ENCODE measurements at regions not wholly inside any gene's neighbourhood (a gene's known extent, or its start where the extent isn't known, plus 50 kb on each side); places are given as distances from the start of the nearest gene placed in this dataset.

- no peaks in the 10 kb centered on the region for H3K9me3 ChIP-seq (ENCODE audit: insufficient read depth, low read depth)
- POLR2A ChIA-PET (ENCODE audit: unreplicated experiment) = no interaction called here
- no TSS peak for BruUV-seq (replicated peaks)
- H3K79me2 ChIP-seq (ENCODE audit: low read depth) = no peaks in the 10 kb centered on the region
- no peaks in the 10 kb centered on the region for H3K27me3 ChIP-seq (ENCODE audit: insufficient read depth, low read depth)
- no peaks in the 10 kb centered on the region for H3K4me1 ChIP-seq (replicated peaks; ENCODE audit: insufficient read depth)
- H3K27ac ChIP-seq = no peak overlapping the region
- CTCF ChIA-PET = no interaction called here
- H3K4me3 ChIP-seq = no peak overlapping the region
- TF ChIP-seq, protein P1, sequence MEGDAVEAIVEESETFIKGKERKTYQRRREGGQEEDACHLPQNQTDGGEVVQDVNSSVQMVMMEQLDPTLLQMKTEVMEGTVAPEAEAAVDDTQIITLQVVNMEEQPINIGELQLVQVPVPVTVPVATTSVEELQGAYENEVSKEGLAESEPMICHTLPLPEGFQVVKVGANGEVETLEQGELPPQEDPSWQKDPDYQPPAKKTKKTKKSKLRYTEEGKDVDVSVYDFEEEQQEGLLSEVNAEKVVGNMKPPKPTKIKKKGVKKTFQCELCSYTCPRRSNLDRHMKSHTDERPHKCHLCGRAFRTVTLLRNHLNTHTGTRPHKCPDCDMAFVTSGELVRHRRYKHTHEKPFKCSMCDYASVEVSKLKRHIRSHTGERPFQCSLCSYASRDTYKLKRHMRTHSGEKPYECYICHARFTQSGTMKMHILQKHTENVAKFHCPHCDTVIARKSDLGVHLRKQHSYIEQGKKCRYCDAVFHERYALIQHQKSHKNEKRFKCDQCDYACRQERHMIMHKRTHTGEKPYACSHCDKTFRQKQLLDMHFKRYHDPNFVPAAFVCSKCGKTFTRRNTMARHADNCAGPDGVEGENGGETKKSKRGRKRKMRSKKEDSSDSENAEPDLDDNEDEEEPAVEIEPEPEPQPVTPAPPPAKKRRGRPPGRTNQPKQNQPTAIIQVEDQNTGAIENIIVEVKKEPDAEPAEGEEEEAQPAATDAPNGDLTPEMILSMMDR (conservative IDR thresholded peaks at IDR 0.05) = no peak
- no peak for TF ChIP-seq EZH2 (IDR thresholded peaks at IDR 0.05; ENCODE audit: low read depth)
- H3F3A ChIP-seq (ENCODE audit: insufficient read depth, low read depth) = no peaks in the 10 kb centered on the region
- H3K9me2 ChIP-seq (ENCODE audit: insufficient read depth) = peaks cover 5% of the 10 kb centered on the region; the same call in 1 of the 2 replicates
- DNase-seq = no peak
- no peaks in the 10 kb centered on the region for H4K20me1 ChIP-seq (ENCODE audit: insufficient read depth)
- no peaks in the 10 kb centered on the region for H3K36me3 ChIP-seq (ENCODE audit: low read depth)
- no peak overlapping the region for H2AFZ ChIP-seq
- intact Hi-C loops (cut with micrococcal nuclease; ENCODE audit: unreplicated experiment) = no loop called here
- H3K4me2 ChIP-seq = no peak overlapping the region
Observed at GRCh38 chr5:155529362-155529761, 515.8 kb downstream of the KIF4B start.

DNA sequence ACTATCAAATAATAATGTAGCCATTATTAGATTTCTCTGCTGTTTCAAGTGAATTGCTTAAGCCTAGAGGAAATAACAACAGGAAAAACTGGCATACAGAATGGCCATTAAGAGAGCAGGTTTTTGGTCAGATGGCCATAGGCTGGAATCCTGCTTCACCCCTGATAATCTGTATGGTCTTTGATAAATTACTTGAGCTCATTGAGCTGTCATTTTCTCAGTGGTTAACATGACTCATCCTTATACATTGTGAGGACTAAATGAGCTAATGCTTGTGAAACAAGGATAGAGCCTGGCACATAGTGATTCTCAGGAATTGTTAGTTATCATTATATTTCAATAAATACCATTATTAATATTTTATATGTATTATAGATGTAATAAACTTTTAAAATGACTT is 516.5 kb downstream of the KIF4B start:
- Histone ChIP-seq H3K4me1 (replicated peaks; ENCODE audit: insufficient read depth) (no peaks in the 10 kb centered on the region), H2AFZ (no peak overlapping the region), H3K9me3 (ENCODE audit: insufficient read depth, low read depth) (no peaks in the 10 kb centered on the region), H3K36me3 (ENCODE audit: low read depth) (no peaks in the 10 kb centered on the region), H3K4me2 (no peak overlapping the region), H3K4me3 (no peak overlapping the region), H3K79me2 (ENCODE audit: low read depth) (no peaks in the 10 kb centered on the region), H4K20me1 (ENCODE audit: insufficient read depth) (no peaks in the 10 kb centered on the region), H3K27ac (no peak overlapping the region), H3K27me3 (ENCODE audit: insufficient read depth, low read depth) (no peaks in the 10 kb centered on the region), H3K9me2 (ENCODE audit: insufficient read depth) (peaks cover 5% of the 10 kb centered on the region; the same call in 1 of the 2 replicates), H3F3A (ENCODE audit: insufficient read depth, low read depth) (no peaks in the 10 kb centered on the region)
- POLR2A ChIA-PET (ENCODE audit: unreplicated experiment) = no interaction called here
- intact Hi-C loops (cut with micrococcal nuclease; ENCODE audit: unreplicated experiment) = no loop called here
- TF ChIP-seq, protein P1 (conservative IDR thresholded peaks at IDR 0.05) = no peak
- no peak for TF ChIP-seq EZH2 (IDR thresholded peaks at IDR 0.05; ENCODE audit: low read depth)
- no peak for DNase-seq
- CTCF ChIA-PET = no interaction called here
- no TSS peak for BruUV-seq (replicated peaks)

GRCh38 chr5:155532621-155533311 is 519.2 kb downstream of the KIF4B start:
- peaks cover 5% of the 10 kb centered on the region; the same call in 1 of the 2 replicates for H3K9me2 ChIP-seq (ENCODE audit: insufficient read depth)
- no peaks in the 10 kb centered on the region for H3K79me2 ChIP-seq (ENCODE audit: low read depth)
- H3K36me3 ChIP-seq (ENCODE audit: low read depth) = no peaks in the 10 kb centered on the region
- H3K27ac ChIP-seq = no peak overlapping the region
- intact Hi-C loops (cut with micrococcal nuclease; ENCODE audit: unreplicated experiment) = no loop called here
- ChIA-PET CTCF (no interaction called here), POLR2A (ENCODE audit: unreplicated experiment) (no interaction called here)
- no peak for DNase-seq
- H2AFZ ChIP-seq = no peak overlapping the region
- no peaks in the 10 kb centered on the region for H3F3A ChIP-seq (ENCODE audit: insufficient read depth, low read depth)
- no peaks in the 10 kb centered on the region for H3K27me3 ChIP-seq (ENCODE audit: insufficient read depth, low read depth)
- H3K9me3 ChIP-seq (ENCODE audit: insufficient read depth, low read depth) = no peaks in the 10 kb centered on the region
- H3K4me2 ChIP-seq = no peak overlapping the region
- no TSS peak for BruUV-seq (replicated peaks)
- TF ChIP-seq EZH2 (IDR thresholded peaks at IDR 0.05; ENCODE audit: low read depth) = no peak
- TF ChIP-seq, protein P1 (conservative IDR thresholded peaks at IDR 0.05) = no peak
- no peak overlapping the region for H3K4me3 ChIP-seq
- H3K4me1 ChIP-seq (replicated peaks; ENCODE audit: insufficient read depth) = no peaks in the 10 kb centered on the region
- H4K20me1 ChIP-seq (ENCODE audit: insufficient read depth) = no peaks in the 10 kb centered on the region

Data from PC-9 (cell line).